HG02970 (cell line): ENCODE measurements at regions not wholly inside any gene's neighbourhood (a gene's known extent, or its start where the extent isn't known, plus 50 kb on each side); places are given as distances from the start of the nearest gene placed in this dataset.
"Not testable (repeated sequence)": the region's sequence is repeated elsewhere in the genome, so short reads cannot be mapped to it uniquely, and the experiment has no call there.

Source experiments
- ATAC-seq: cut with Tn5 transposase; IDR thresholded peaks from one replicate; pipeline ENCODE4 v1.9.1; 2021; ENCODE audit warnings: mild to moderate bottlenecking, moderate library complexity, moderate number of reproducible peaks; ENCODE audit not compliant: unreplicated experiment, low FRiP score

DNA sequence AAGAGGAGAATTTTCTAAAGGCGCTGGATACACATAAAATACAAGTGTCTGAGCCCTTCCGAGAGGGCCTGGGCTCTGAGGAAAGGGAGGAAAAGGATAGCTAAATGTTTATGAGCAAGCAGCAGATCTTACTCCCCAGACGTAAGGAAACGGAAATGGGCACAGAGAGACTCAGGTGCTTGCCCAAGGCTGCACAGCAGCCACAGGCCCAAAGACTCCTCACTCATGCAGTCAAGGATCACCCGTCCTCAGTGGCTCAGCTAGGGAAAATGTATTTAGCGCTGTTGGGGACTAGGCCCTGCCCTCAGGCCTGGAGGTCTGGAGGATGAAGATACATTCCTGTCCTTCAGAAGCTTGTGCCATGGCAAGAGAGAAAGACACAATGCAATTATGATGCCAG lies 107.2 kb upstream of the SYT13 start:
- no peak for ATAC-seq

DNA sequence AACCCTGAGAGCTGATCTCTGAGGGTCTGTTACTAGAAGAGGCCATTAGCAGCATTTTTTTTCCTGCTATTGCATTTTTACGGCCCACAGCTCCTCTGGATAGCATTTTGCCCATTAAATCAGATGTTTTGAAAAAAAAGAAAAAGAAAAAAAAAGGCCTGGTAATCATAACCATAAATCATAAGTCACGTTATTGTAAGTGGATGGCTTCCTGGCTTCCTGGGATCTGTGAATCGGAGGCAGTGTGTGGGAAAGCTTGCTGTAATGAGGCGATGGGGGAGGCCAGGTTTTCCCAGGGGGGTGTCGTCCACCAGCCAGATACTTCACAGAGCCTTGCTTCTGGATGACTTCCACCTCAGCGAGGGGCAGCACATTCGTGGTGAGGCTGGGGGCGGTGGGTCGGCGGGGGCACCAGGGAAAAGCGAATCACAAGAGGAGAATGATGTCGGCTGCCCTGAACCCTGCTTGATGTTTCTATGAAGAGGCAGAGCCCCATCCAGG lies 106.5 kb upstream of the SYT13 start:
- ATAC-seq: no peak

DNA sequence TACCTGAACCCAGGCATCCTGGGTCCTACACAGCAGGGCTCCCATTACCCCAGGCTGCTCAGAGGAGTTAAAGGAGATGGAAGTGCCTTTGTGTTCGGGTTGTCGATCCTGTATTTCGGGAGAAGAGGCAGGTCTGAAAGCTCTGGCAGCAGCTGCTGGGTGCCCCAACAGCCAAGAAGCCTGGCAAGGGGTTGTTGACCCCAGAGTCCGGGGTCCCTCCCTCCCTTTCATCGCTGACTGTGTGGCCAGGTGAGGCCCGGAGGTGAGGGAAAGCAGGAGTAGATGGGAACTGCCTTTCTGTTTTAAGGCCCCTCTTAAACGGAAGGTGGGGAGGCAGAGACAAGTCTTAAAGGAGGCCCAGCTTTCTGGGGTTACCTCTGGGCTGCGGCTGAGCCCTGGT lies 106.0 kb upstream of the SYT13 start:
- ATAC-seq: no peak

DNA sequence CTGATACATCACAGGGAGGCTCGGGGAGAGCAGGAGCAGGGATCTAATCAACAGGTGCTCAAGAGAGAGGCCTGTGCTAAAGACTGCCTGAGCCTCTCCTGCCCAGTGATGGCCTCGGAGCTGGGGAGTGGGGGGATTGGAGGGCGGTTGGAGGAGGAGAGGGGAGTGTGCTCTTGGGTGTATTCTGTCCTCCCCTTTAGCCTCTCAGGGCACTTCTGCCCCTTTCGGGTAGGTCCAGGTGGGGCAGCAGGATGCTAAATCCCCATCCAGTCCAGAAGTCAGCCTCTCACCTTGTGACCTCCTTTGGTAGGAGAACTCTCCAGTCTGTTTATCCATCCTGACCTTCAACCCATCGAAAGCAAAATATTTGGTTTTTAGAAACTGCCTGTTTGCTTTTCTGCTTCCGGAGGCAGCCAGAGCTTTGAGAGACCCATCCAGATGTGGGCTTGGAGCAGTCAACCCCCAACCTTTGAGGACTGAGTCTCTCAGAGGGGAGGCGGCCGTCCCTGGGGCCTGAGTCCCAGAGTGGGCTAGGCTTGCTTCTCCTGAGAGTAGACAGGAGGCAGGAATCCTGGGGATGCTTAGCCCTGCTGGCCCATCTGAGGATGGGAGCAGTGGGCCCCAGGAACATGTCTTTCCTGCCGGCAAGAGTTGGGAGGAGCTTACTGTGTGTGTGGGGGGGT lies 105.2 kb upstream of the SYT13 start:
- no peak for ATAC-seq

DNA sequence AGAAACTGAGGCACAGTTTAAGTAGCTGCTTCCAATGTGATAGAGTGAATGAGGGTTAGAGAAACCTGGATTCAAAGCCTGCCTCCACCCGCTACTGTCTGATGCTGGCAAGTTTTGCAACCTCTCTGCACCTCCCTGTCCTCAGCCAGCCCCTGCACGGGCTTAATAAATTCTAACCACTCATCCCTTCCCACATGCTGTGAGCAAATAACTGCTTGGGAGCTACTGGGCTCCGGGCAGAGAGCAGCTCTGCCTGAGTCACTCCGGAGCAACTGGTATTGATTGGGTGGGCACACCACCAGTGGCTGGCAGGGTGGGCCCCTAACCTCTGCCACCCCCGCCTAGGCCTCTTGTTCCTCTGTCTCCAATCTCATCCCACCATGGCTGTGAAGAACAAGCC lies 104.3 kb upstream of the SYT13 start:
- ATAC-seq: no peak

DNA sequence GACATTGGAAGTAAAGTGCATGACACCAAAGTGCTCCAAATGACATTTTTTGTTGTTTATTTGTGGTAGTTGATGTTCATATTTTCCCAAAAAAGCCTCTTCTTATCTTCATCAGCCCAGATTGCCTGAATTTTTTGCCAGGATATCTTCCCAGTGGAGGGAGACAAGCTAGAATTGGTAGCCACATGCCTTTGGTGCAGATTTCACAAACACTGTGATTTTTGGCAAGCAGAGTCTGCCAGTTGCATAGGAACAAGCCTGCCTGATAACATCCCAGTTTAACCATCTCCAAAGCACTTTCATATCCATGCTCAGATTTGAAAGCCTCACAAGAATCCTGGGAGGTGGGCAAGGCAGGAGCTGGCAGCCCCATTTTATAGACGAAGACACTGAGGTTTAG lies 102.3 kb upstream of the SYT13 start:
- no peak for ATAC-seq

DNA sequence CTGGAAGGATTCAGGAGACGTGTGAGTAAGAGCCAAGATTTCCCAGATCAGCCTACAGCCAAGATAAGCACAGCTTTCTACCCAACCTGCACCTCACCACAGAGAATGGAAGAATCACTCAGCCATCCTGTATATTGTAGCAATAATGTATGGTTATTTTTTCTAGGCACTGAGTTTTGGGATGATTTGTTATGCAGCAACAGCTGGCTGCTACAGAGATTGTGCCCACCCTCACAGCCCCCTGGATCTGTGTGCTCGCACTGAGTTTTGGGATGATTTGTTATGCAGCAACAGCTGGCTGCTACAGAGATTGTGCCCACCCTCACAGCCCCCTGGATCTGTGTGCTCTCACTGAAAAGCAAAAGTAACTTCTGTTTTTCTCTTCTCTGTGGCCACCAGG lies 101.7 kb upstream of the SYT13 start:
- not testable (repeated sequence) for ATAC-seq

DNA sequence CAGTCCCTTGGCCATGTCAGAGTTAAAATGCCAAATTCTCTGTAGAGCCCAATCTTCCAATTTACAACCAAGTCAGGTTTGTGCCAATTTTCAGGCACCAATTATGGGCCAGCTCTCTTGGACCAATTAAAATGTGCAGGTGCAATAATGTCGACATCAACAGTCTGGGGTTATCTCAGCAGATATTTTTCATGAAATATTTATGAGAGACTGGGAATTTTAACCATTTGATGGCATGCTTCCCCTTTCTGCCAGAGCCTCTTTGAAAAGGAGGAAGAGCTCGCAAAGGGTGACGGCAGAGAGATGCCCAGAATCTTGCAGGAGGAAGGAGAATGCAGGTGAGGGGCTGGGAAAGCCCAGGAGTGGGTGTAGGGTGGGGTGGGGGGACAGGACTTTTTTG lies 100.8 kb upstream of the SYT13 start:
- no peak for ATAC-seq

DNA sequence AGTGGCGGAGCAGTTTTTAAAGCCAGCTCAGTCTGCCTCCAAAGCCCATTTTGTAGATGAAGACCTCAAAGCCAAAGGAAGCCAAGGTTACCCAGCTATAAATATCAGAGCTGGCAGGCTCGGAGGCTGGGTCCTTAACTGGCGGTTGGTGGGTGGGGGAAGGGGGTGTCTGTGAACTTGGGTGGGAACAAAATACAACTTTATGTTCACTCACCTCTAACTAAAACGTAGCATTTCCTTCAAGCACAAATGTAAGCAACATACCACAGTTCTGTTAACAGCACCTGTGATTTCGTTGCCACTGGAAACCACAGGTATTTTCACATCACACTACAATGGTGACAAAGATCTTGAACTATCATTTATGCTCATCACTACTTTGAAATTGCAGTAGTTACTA lies 99.7 kb upstream of the SYT13 start:
- no peak for ATAC-seq

DNA sequence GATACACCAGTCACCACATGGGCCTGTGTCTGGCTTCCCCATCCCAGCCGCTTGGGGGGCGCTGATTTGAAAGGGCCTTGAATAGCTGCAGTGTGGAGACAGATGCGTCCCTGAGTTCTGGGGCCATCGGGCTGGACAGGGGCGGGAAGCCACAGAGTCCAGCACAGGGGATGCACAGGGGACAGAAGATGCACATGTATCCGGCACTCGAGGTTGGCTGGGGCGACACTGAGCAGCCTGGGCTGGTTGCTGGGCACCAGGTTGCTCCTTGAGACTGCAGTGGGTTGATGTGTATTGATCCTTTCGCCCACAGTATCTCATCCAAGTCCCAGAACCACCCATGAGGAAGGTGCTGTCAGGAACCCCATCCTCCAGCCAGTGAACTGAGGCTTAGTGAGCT lies 99.3 kb upstream of the SYT13 start:
- ATAC-seq: no peak

DNA sequence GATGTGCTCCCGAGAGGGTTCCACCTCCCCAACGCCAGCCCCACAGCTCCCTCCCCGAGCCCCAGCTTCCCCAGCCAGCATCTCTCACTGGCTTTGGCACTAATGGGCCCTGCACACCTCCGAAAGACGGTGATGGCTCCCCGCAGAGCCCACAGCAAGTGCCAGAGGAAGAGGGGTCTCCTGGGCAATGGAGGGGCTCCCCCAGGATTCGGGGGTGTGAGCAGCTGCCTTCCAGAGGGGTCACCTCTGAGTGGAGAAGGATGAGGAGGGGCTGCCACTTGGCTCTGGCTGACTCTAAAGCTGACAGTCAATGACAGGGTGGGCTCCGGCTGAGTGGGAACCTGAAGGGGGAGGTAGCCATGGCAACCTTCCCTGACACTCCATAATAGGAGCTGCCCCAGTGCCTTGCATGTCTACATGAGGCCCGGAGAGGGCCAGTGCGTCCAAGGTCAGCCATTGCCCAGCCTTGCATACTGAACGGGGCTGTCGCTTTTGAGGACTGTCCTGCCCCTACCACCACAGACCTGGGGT lies 98.6 kb upstream of the SYT13 start:
- no peak for ATAC-seq

DNA sequence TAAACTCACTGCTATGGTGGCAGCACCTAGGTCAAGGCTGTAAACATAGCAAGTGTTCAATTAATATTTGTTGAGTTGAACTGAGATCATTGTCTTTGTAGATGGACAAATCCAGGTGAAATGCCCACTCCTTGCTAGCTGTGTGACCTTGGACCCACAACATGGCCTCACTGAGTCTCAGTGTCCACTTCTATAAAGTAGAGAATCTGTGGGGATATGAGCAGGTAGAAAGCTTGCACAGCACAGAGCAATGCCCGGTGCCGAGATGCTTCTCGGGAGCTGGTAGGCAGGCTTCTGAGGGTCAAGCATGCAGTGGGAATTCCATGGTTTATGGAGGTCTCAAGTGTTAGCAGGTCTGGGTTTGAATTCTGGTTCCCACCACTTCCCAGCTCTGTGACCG lies 97.9 kb upstream of the SYT13 start:
- no peak for ATAC-seq

DNA sequence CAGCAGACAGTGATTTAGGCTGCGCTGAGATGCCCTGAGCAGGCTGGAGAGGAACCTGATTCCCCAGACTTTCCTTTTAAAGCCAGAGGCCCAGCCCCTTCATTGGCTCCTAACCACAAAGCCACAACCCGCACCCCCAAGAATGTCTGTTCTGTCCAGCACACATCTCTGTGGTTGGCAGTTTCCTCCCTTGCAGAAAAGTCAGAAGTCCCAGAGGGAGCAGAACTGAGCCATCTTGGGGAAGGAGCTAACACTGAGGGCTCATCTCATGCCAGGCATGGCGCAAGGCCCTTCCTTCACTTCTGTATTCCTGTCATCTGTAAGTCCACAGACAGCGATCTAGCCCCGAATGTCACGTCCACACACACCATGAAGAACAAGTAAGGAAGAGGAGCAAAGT lies 97.1 kb upstream of the SYT13 start:
- ATAC-seq: no peak

DNA sequence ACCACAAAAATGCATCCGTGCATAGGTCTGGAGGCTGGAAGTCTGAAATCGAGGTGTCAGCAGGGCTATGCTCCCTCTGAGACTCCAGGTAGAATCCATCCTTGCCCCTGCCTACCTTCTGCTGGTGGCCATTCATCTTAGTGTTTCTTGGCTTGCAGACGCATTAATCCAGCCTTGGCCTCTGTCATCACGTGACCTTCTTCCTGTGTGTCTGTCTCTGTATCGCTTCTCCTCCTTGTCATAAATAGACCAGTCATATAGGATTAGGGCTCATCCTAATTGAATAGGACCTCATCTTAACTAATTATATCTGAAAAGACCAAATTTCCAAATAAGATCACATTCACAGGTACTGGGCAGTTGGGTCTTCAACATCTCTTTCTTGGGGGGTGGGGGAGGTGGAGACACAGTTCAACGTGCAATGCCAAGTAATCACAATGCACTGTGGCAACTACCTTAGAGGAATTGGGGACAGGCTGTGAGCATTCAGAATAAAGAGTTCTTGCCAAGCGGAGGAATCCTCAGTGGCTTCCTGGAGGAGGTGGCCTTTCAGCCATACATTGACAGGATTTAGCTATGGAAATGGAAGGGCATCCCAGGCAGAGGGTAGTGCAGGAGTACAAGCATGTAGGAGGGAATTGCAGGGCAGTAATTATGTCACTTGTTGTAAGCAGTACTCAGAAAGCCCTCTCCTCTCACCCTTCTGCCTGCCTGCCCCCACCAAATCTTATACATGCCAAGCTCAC lies 96.2 kb upstream of the SYT13 start:
- ATAC-seq: no peak

DNA sequence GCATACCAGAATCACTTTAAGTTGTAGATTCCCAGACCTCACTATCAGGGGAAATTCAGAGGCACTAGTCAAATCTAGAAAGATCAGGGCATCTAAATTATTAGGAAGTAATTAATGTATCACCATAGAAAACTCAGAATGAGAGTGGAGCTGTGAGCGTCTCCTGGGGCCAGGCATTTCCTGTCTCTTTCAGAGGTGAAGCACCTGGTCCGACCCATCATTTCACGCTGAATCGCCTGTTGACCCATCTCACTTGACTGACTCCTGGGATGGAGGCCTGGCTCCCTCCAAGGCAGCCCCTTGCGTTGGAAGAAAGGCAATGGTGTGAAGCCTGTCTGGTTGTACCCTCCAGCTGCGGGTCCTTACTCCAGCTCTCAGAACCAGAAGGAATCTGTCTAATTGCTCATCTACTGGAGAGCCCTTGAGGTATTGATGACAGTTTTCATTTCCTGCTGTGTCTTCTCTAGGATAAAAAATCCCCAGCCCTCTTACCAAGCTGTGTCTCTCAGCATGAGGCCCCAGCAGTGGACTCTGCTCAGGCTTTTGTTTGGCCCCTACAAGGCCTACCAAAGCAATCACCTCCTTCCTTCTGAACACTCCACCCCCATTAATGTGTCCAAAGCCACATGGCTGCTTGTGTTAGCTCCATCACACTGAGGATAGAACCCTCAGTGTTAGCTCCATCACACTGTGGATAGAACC lies 93.2 kb upstream of the SYT13 start:
- no peak for ATAC-seq

DNA sequence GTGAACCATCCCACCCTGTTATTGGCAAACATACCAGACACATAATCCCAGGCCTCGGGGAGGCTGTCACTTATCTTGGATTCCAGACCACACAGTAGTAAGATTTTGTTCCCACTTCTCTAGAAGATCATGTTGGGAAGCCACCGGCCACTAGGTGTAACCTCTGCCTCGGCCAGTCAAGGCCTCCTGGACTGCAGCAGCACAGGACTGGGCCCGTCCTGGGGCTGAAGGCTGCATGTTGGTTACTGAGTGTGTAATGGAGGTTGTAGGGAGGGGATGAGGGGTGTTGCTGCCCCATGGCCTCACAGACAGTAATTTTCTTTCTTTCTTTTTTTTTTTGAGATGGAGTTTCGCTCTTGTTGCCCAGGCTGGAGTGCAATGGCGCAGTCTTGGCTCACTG lies 92.4 kb upstream of the SYT13 start:
- no peak for ATAC-seq

DNA sequence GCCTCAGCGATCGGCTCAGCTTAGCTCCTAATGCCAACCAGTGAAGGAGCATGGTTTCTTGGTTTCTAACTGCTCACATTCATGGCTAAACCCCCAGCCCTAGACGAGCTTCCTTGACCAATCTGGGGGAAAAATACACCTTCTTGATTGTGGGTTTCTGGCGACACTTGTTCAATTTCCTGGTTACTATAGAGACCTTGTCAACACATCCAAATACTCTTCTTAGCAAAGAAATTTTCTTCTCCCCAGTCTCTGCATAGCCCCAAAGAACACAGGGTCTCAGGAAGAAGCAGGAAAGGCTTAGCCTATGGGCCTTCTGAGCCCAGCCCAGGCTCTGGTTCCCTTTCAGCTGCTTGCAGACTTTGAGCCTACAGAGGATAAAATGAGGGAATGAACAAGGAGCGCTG lies 88.5 kb upstream of the SYT13 start:
- no peak for ATAC-seq

DNA sequence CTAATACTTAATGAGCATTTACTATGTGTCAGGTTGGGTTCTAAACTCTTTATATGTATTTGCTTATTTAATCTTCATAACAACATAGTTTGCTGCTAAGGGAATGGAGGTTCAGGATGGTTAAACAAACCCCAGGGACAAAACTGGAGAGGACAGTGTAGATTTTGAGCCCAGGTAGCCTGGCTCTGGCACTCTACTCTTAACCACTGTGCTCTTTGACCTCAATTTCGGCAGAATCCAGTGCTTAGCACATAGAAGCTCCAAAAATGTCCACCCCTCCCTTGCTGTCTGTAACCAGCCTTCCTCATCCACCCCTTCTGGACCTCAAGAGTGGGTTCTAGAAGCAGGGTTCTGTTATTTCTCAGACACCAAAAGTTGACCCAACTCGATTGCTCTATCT lies 88.0 kb upstream of the SYT13 start:
- no peak for ATAC-seq

DNA sequence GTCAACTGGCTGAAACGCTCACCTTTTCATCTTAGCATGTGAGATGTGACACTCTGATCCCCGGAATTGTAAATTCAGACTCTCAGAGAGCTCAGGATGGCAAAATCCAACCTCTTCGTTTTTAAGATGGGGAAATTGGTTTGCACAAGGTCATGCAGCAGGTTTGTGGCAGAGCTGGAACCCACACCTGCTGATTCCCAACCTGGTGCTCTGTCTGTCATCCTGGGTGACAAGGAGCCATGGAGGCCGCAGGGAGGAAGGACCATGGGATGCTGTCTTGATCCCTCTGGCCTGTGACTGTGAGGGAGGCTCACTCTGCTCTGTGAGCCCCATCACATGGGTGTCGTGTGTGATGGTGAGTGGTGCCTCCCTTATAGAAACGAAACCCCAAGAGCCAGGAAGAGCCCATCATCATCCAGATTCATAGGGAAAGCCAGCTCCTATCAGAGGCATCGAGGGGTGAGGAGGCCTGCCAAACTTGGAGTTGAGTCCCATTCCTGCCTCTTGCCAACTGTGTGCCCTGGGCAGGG lies 87.4 kb upstream of the SYT13 start:
- ATAC-seq: no peak

DNA sequence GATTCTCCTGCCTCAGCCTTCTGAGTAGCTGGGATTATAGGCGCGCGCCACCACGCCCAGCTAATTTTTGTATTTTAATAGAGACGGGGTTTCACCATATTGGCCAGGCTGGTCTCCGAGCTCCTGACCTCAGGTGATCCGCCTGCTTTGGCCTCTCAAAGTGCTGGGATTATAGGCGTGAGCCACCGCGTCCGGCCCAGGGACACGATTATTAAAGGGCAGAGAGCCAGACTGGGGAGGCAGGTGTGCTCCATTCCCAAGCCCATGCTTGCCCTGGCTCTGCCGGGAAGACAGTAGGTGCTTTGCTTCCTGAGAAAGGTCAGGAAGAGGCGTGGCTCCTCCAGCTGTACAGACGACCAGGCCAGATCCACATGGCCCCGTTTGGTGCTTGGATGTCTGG lies 86.3 kb upstream of the SYT13 start:
- not testable (repeated sequence) for ATAC-seq
